ENCODE measurements at regions not wholly inside any gene's neighbourhood (a gene's known extent, or its start where the extent isn't known, plus 50 kb on each side); places are given as distances from the start of the nearest gene placed in this dataset.

GRCh38 chr2:2859164-2859563 lies 518.5 kb downstream of the EIPR1 start (continued):
- TF ChIP-seq CTCF (IDR thresholded peaks at IDR 0.05 in 2 of 3, conservative IDR thresholded peaks at IDR 0.05 in 1 of 3; ENCODE audit: borderline replicate concordance in 1 of 3, insufficient read depth in 1 of 3, low read depth in 2 of 3, low read length in 2 of 3): no peak
- TF ChIP-seq POLR2A (IDR thresholded peaks at IDR 0.05; ENCODE audit: borderline replicate concordance, extremely low read depth, insufficient read depth, insufficient read length): no peak

- ATAC-seq (no peak), DNase-seq (ENCODE audit: low read depth, low spot score) (no peak)
- Histone ChIP-seq H2AFZ (ENCODE audit: low read depth, low read length, poor library complexity, severe bottlenecking) (no peak overlapping the region), H3K4me3 (replicated peaks in 1 of 2; ENCODE audit: low read depth in 1 of 2, low read length in 2 of 2) (no peak overlapping the region), H3K36me3 (ENCODE audit: control insufficient read depth in 1 of 2, insufficient read depth in 2 of 2, low read length in 2 of 2) (no peaks in the 10 kb centered on the region), H3K27me3 (ENCODE audit: insufficient read depth, low read length) (no peaks in the 10 kb centered on the region; the same call in 1 of the 2 replicates), H3K9me2 (ENCODE audit: insufficient read depth) (no peaks in the 10 kb centered on the region), H3K27ac (ENCODE audit: low read depth, low read length) (no peak overlapping the region), H4K20me1 (ENCODE audit: insufficient read depth) (no peaks in the 10 kb centered on the region), H3K79me2 (ENCODE audit: insufficient read depth, low read length) (no peaks in the 10 kb centered on the region), H3K4me1 (ENCODE audit: control insufficient read depth in 1 of 2, insufficient read depth in 2 of 2, low read length in 2 of 2) (no peaks in the 10 kb centered on the region), H3K9ac (ENCODE audit: low read length) (no peak overlapping the region), H3K9me3 (ENCODE audit: control insufficient read depth in 1 of 2, insufficient read depth in 1 of 2, low read depth in 1 of 2, low read length in 2 of 2) (no peaks in the 10 kb centered on the region), H3K4me2 (ENCODE audit: low read length) (no peak overlapping the region)
- POLR2A ChIA-PET: no interaction called here
- RAD21 ChIA-PET (ENCODE audit: low non-redundant PET in 1 of 2, low total read pairs in 2 of 2, uncharacterized antibody in 2 of 2, unreplicated experiment in 2 of 2): no interaction called here
- TF ChIP-seq POLR2AphosphoS5 (IDR thresholded peaks at IDR 0.05; ENCODE audit: low read depth, low read length) (no peak), EGR1 (IDR thresholded peaks at IDR 0.05; ENCODE audit: low read depth) (no peak), ATF3 (IDR thresholded peaks at IDR 0.05) (no peak), CEBPB (IDR thresholded peaks at IDR 0.05; ENCODE audit: low read depth) (no peak), CBX3 (IDR thresholded peaks at IDR 0.05; ENCODE audit: low read depth) (no peak)
- intact Hi-C loops (cut with micrococcal nuclease): no loop called here
- CTCF ChIA-PET: no interaction called here
- no TSS peak for BruUV-seq (replicated peaks)
Measured at GRCh38 chr2:2856723-2857415, 520.7 kb downstream of the EIPR1 start.

All from HCT116 (cell line).